ENCODE measurements at regions not wholly inside any gene's neighbourhood (a gene's known extent, or its start where the extent isn't known, plus 50 kb on each side); places are given as distances from the start of the nearest gene placed in this dataset.

DNA sequence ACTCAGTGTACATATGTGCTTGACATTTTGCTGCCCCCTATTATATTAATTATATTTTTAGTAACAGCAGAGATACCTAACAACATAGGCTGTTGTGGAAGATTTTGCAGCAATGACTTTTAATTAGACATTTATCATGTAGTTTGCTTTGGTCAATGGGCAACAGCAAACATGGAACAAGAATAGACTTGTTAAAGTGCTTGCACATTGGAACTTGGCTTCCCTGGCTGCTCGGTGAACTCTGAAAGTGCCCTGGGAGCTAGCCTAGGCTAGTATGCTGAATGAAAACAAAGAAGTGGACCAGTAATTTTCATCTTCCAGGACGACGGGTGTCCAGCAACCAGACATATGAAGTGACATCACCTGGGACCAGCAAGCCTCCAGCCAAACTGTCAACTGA is 1157.1 kb downstream of the ARAP2 start:
- Histone ChIP-seq H3K27me3 (ENCODE audit: control insufficient read depth in 3 of 3, insufficient read depth in 3 of 3, low read length in 3 of 3) (no peaks in the 10 kb centered on the region), H3K4me1 (ENCODE audit: control insufficient read depth in 3 of 3, insufficient read depth in 2 of 3, low read depth in 1 of 3, low read length in 2 of 3) (no peaks in the 10 kb centered on the region), H3K36me3 (ENCODE audit: control insufficient read depth in 3 of 3, insufficient read depth in 2 of 3, low read depth in 1 of 3, low read length in 3 of 3) (no peaks in the 10 kb centered on the region), H3K4me3 (ENCODE audit: low read depth in 1 of 3, low read length in 3 of 3) (no peak overlapping the region), H3K27ac (ENCODE audit: low read depth in 1 of 3, low read length in 2 of 3) (no peak overlapping the region), H3K9me3 (ENCODE audit: control insufficient read depth in 2 of 2, insufficient read depth in 1 of 2, low read depth in 1 of 2, low read length in 1 of 2) (no peaks in the 10 kb centered on the region)
- no peak for FAIRE-seq
- WGBS, 3 donors: 78 to 93% (median 89%) methylated on average over 3 of the region's 3 CpGs
- no peak for DNase-seq

DNA sequence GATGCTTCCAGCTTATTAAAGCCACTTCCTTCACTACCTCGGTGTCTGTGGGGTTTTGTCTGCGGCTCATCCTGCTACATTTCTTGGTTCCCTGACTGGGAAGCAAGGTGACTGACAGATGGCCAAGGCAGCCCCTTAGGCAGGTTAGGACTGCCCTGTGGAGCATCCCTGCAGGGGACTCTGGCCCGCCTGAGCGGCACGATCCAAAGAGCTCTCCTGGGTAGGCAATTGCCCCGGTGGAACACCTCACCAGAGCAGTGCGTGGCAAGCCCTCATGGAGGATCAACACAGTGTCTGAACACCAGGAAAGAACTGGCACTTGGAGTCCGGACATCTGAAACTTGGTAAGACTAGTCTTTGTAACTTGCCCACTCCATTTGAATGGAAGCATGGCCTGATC is 1143.4 kb downstream of the ARAP2 start:
- DNase-seq (no peak), FAIRE-seq (no peak)
- Histone ChIP-seq H3K36me3 (ENCODE audit: control insufficient read depth in 3 of 3, insufficient read depth in 2 of 3, low read depth in 1 of 3, low read length in 3 of 3) (no peaks in the 10 kb centered on the region), H3K27me3 (ENCODE audit: control insufficient read depth in 3 of 3, insufficient read depth in 3 of 3, low read length in 3 of 3) (no peaks in the 10 kb centered on the region), H3K27ac (ENCODE audit: low read depth in 1 of 3, low read length in 2 of 3) (no peak overlapping the region), H3K4me3 (ENCODE audit: low read depth in 1 of 3, low read length in 3 of 3) (no peak overlapping the region), H3K9me3 (ENCODE audit: control insufficient read depth in 2 of 2, insufficient read depth in 1 of 2, low read depth in 1 of 2, low read length in 1 of 2) (peaks cover 0 to 15% of the 10 kb centered on the region in 2 donors), H3K4me1 (ENCODE audit: control insufficient read depth in 3 of 3, insufficient read depth in 2 of 3, low read depth in 1 of 3, low read length in 2 of 3) (no peaks in the 10 kb centered on the region)
- WGBS, 3 donors: 90 to 94% (median 90%) methylated on average over 8 of the region's 8 CpGs

DNA sequence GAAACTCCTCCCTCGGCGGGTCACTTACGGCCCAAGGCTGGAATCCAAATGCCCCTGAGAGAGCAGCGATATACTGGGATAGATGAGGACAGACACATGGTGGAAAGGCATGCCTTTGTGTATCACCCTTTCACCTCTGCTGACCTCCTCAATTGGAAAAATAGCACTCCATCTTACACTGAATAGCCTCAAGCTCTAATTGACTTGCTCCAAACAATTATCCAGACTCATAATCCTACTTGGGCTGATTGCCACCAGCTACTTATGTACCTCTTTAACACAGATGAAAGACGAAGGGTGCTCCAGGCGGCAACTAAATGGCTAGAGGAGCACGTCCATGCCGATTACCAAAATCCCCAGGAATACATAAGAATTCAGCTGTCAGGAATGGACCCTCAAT is 1142.2 kb downstream of the ARAP2 start:
- H3K36me3 ChIP-seq (ENCODE audit: control insufficient read depth in 3 of 3, insufficient read depth in 2 of 3, low read depth in 1 of 3, low read length in 3 of 3): no peaks in the 10 kb centered on the region
- no peaks in the 10 kb centered on the region for H3K4me1 ChIP-seq (ENCODE audit: control insufficient read depth in 3 of 3, insufficient read depth in 2 of 3, low read depth in 1 of 3, low read length in 2 of 3)
- WGBS, 3 donors: 87 to 93% (median 89%) methylated on average over 8 of the region's 8 CpGs
- no peaks in the 10 kb centered on the region for H3K27me3 ChIP-seq (ENCODE audit: control insufficient read depth in 3 of 3, insufficient read depth in 3 of 3, low read length in 3 of 3)
- H3K4me3 ChIP-seq (ENCODE audit: low read depth in 1 of 3, low read length in 3 of 3): no peak overlapping the region
- FAIRE-seq: no peak
- H3K9me3 ChIP-seq (ENCODE audit: control insufficient read depth in 2 of 2, insufficient read depth in 1 of 2, low read depth in 1 of 2, low read length in 1 of 2): peaks cover 0 to 15% of the 10 kb centered on the region in 2 donors
- no peak overlapping the region for H3K27ac ChIP-seq (ENCODE audit: low read depth in 1 of 3, low read length in 2 of 3)
- DNase-seq: no peak

DNA sequence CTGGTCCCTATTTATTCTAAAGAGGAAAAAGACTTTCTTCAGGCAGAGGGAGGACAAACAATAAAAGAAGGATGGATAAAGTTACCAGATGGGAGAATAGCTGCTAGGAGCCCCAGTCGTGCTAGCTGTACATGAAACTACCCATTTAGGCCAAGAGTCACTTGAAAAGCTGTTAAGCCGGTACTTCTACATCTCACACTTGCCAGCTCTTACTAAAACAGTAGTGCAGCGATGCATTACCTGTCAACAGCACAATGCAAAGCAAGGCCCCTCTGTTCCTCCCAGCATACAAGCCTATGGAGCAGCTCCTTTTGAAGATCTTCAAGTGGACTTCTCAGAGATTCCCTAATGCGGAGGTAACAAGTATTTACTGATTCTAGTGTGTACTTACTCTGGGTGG is 1138.8 kb downstream of the ARAP2 start:
- FAIRE-seq (no peak), DNase-seq (no peak)
- Histone ChIP-seq H3K4me1 (ENCODE audit: control insufficient read depth in 3 of 3, insufficient read depth in 2 of 3, low read depth in 1 of 3, low read length in 2 of 3) (no peaks in the 10 kb centered on the region), H3K36me3 (ENCODE audit: control insufficient read depth in 3 of 3, insufficient read depth in 2 of 3, low read depth in 1 of 3, low read length in 3 of 3) (no peaks in the 10 kb centered on the region), H3K27me3 (ENCODE audit: control insufficient read depth in 3 of 3, insufficient read depth in 3 of 3, low read length in 3 of 3) (no peaks in the 10 kb centered on the region), H3K9me3 (ENCODE audit: control insufficient read depth in 2 of 2, insufficient read depth in 1 of 2, low read depth in 1 of 2, low read length in 1 of 2) (peaks cover 0 to 20% of the 10 kb centered on the region in 2 donors), H3K4me3 (ENCODE audit: low read depth in 1 of 3, low read length in 3 of 3) (no peak overlapping the region), H3K27ac (ENCODE audit: low read depth in 1 of 3, low read length in 2 of 3) (no peak overlapping the region)
- 77 to 82% (median 77%) methylated on average over 4 of the region's 4 CpGs for WGBS, 3 donors

DNA sequence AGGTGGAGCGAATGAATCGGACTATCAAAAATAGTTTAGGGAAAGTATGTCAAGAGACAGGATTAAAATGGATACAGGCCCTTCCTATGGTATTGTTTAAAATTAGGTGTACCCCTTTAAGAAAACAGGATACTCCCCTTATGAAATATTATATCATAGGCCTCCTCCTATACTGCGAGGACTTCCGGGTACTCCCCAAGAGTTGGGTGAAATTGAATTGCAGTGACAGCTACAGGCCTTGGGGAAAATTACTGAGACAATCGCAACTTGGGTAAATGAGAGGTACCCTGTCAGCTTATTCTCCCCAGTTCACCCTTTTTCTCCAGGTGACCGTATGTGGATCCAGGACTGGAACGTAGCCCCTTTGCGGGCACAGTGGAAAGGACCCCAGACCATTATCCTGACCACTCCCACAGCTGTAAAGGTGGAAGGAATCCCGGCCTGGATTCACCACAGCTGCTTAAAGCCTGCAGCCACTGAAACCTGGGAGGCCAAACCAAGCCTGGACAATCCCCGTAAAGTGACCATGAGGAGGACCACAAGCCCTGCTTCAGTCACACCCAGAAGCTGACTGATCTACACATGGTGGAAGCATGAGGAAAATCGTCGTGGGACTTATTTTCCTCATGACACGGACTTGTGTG is 1138.1 kb downstream of the ARAP2 start:
- 85 to 91% (median 90%) methylated on average over 13 of the region's 13 CpGs for WGBS, 3 donors
- no peaks in the 10 kb centered on the region for H3K36me3 ChIP-seq (ENCODE audit: control insufficient read depth in 3 of 3, insufficient read depth in 2 of 3, low read depth in 1 of 3, low read length in 3 of 3)
- no peak overlapping the region for H3K4me3 ChIP-seq (ENCODE audit: low read depth in 1 of 3, low read length in 3 of 3)
- H3K4me1 ChIP-seq (ENCODE audit: control insufficient read depth in 3 of 3, insufficient read depth in 2 of 3, low read depth in 1 of 3, low read length in 2 of 3): no peaks in the 10 kb centered on the region
- DNase-seq (no peak), FAIRE-seq (no peak)
- H3K27me3 ChIP-seq (ENCODE audit: control insufficient read depth in 3 of 3, insufficient read depth in 3 of 3, low read length in 3 of 3): no peaks in the 10 kb centered on the region
- peaks cover 0 to 17% of the 10 kb centered on the region in 2 donors for H3K9me3 ChIP-seq (ENCODE audit: control insufficient read depth in 2 of 2, insufficient read depth in 1 of 2, low read depth in 1 of 2, low read length in 1 of 2)
- no peak overlapping the region for H3K27ac ChIP-seq (ENCODE audit: low read depth in 1 of 3, low read length in 2 of 3)

DNA sequence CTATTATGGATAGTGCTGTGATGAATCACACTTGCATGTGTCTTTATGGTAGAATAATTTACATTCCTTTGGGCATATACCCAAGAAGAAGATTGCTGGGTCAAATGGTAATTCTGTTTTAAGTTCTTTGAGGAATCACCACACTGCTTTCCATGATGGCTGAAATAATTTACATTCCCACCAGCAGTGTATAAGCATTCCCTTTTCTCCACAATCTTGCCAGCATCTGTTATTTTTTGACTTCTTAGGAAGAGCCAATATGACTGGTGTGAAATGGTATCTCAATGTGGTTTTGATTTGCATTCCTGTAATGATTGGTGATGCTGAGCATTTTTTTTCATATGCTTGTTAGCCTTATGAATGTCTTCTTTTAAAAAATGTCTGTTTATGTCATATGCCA is 1120.2 kb downstream of the ARAP2 start:
- Histone ChIP-seq H3K36me3 (ENCODE audit: control insufficient read depth in 3 of 3, insufficient read depth in 2 of 3, low read depth in 1 of 3, low read length in 3 of 3) (no peaks in the 10 kb centered on the region), H3K4me3 (ENCODE audit: low read depth in 1 of 3, low read length in 3 of 3) (no peak overlapping the region), H3K9me3 (ENCODE audit: control insufficient read depth in 2 of 2, insufficient read depth in 1 of 2, low read depth in 1 of 2, low read length in 1 of 2) (no peaks in the 10 kb centered on the region), H3K27ac (ENCODE audit: low read depth in 1 of 3, low read length in 2 of 3) (no peak overlapping the region), H3K4me1 (ENCODE audit: control insufficient read depth in 3 of 3, insufficient read depth in 2 of 3, low read depth in 1 of 3, low read length in 2 of 3) (no peaks in the 10 kb centered on the region), H3K27me3 (ENCODE audit: control insufficient read depth in 3 of 3, insufficient read depth in 3 of 3, low read length in 3 of 3) (no peaks in the 10 kb centered on the region)
- no peak for DNase-seq
- no peak for FAIRE-seq

DNA sequence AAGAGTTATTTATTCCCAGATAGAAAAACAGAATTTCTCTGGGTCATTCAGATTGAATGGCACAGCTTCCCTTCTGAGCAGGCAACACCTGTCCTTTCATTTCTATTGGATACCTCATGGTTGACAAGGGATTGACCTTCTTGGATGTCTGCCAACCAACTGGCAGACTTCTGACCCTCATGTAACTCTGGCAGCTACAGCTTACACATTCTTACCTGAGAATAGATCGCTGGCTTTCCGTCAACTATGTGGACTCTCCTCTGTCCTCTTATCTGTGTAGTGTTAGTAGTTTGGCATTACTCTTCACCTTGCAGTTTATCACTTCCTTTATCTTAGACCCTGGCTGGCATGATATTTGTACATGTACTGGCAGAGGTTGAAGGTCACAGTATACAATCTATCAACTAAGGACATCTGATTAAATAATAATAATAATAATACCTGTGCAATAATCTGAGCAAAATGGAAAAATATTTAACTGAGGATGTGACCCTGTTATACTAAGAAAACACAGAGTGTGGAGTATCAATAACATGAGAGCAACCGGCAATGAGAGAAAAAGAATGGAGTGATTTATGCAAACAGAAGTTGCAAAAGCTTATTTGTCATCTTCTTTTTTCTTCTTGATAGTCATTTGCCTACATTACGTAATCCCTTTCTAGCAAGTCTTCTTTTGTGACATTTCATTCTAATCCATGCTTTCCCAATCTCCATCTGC is 1118.2 kb downstream of the ARAP2 start:
- DNase-seq (no peak), FAIRE-seq (no peak)
- Histone ChIP-seq H3K9me3 (ENCODE audit: control insufficient read depth in 2 of 2, insufficient read depth in 1 of 2, low read depth in 1 of 2, low read length in 1 of 2) (no peaks in the 10 kb centered on the region), H3K36me3 (ENCODE audit: control insufficient read depth in 3 of 3, insufficient read depth in 2 of 3, low read depth in 1 of 3, low read length in 3 of 3) (no peaks in the 10 kb centered on the region), H3K4me3 (ENCODE audit: low read depth in 1 of 3, low read length in 3 of 3) (no peak overlapping the region), H3K27me3 (ENCODE audit: control insufficient read depth in 3 of 3, insufficient read depth in 3 of 3, low read length in 3 of 3) (no peaks in the 10 kb centered on the region), H3K4me1 (ENCODE audit: control insufficient read depth in 3 of 3, insufficient read depth in 2 of 3, low read depth in 1 of 3, low read length in 2 of 3) (no peaks in the 10 kb centered on the region), H3K27ac (ENCODE audit: low read depth in 1 of 3, low read length in 2 of 3) (no peak overlapping the region)
- 48 to 70% (median 68%) methylated on average over 4 of the region's 4 CpGs for WGBS, 3 donors

DNA sequence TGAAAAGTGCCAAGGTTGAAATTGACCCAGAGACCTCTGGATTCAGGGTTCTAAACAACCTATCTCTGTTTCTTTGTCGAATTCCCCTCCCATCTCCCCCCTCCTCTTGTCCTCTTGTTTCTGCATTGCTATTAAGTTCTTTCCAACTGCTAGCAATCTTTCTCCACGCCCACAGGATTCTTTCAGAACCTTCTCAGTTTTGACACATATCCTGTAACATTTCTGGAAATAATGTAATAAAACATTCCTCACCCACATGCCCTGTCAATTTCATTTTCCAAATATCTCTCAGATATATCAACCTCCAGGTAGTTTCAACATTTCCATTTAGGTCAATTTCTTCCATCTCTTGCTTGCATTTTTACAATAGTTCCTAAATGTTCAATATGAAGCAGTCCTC is 1105.9 kb downstream of the ARAP2 start:
- FAIRE-seq (no peak), DNase-seq (no peak)
- Histone ChIP-seq H3K36me3 (ENCODE audit: control insufficient read depth in 3 of 3, insufficient read depth in 2 of 3, low read depth in 1 of 3, low read length in 3 of 3) (no peaks in the 10 kb centered on the region), H3K27ac (ENCODE audit: low read depth in 1 of 3, low read length in 2 of 3) (no peak overlapping the region), H3K4me3 (ENCODE audit: low read depth in 1 of 3, low read length in 3 of 3) (no peak overlapping the region), H3K4me1 (ENCODE audit: control insufficient read depth in 3 of 3, insufficient read depth in 2 of 3, low read depth in 1 of 3, low read length in 2 of 3) (no peaks in the 10 kb centered on the region), H3K27me3 (ENCODE audit: control insufficient read depth in 3 of 3, insufficient read depth in 3 of 3, low read length in 3 of 3) (no peaks in the 10 kb centered on the region), H3K9me3 (ENCODE audit: control insufficient read depth in 2 of 2, insufficient read depth in 1 of 2, low read depth in 1 of 2, low read length in 1 of 2) (peaks cover 0 to 7% of the 10 kb centered on the region in 2 donors)
- WGBS, 3 donors: 38 to 62% (median 44%) methylated on average over 2 of the region's 2 CpGs

DNA sequence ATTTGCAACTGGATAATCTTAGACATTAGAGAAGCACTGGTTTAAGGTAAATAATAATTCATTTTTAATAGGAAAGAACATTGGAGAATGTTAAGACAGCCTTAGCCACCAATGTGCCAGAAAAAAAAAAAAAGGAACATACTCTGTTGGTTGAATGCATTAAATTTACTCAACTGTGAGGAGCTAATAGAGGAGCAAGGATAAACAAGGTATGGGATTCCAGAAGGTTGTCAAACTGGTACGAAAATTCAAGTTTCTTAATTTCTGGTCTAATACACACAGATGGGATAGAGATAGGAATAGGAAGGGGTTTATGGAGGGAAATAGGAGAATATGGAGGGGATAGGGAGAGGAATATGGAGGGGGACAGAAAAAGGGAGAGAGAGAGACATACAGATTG is 1096.6 kb downstream of the ARAP2 start:
- no peaks in the 10 kb centered on the region for H3K9me3 ChIP-seq (ENCODE audit: control insufficient read depth in 2 of 2, insufficient read depth in 1 of 2, low read depth in 1 of 2, low read length in 1 of 2)
- WGBS, 3 donors: 83 to 93% (median 87%) methylated on average over 1 of the region's 1 CpG

More for the DNA sequence above, 1096.6 kb downstream of the ARAP2 start:
- no peak overlapping the region for H3K27ac ChIP-seq (ENCODE audit: low read depth in 1 of 3, low read length in 2 of 3)
- no peaks in the 10 kb centered on the region for H3K4me1 ChIP-seq (ENCODE audit: control insufficient read depth in 3 of 3, insufficient read depth in 2 of 3, low read depth in 1 of 3, low read length in 2 of 3)
- no peaks in the 10 kb centered on the region for H3K27me3 ChIP-seq (ENCODE audit: control insufficient read depth in 3 of 3, insufficient read depth in 3 of 3, low read length in 3 of 3)
- FAIRE-seq: no peak
- no peak overlapping the region for H3K4me3 ChIP-seq (ENCODE audit: low read depth in 1 of 3, low read length in 3 of 3)
- DNase-seq: no peak
- H3K36me3 ChIP-seq (ENCODE audit: control insufficient read depth in 3 of 3, insufficient read depth in 2 of 3, low read depth in 1 of 3, low read length in 3 of 3): no peaks in the 10 kb centered on the region

Measured in small intestine (tissue), 7 donors.